Small intestine (tissue), 7 donors: ENCODE measurements at regions not wholly inside any gene's neighbourhood (a gene's known extent, or its start where the extent isn't known, plus 50 kb on each side); places are given as distances from the start of the nearest gene placed in this dataset.

ENCODE experiments used
- DNase-seq, 2 donors: peaks; one replicate each; pipeline versions ENCODE4 v3.0.0 to v3.0.0-alpha.2; 2013
- FAIRE-seq: peaks from 2 replicates; lab custom pipeline; 2012; peaks lifted over from hg19 to GRCh38; lab: Jason Lieb, UNC
- H3K27ac ChIP-seq, 3 donors: one replicate each; pipeline ENCODE4 v1.5.1; 2013; ENCODE audit warnings: low read length in 2 of 3, mild to moderate bottlenecking in 2 of 3, control low read depth in 1 of 3, inconsistent platforms in 1 of 3, low read depth in 1 of 3, moderate library complexity in 1 of 3
- H3K27me3 ChIP-seq, 3 donors: one replicate each; pipeline ENCODE4 v1.6.1; 2013; ENCODE audit warnings: low read length in 3 of 3, inconsistent platforms in 1 of 3; ENCODE audit not compliant: control insufficient read depth in 3 of 3, insufficient read depth in 3 of 3
- H3K36me3 ChIP-seq, 3 donors: one replicate each; pipeline ENCODE4 v1.6.1; 2013; ENCODE audit warnings: low read length in 3 of 3, inconsistent platforms in 1 of 3, low read depth in 1 of 3, mild to moderate bottlenecking in 1 of 3, moderate library complexity in 1 of 3; ENCODE audit not compliant: control insufficient read depth in 3 of 3, insufficient read depth in 2 of 3
- H3K4me1 ChIP-seq, 3 donors: one replicate each; pipeline ENCODE4 v1.6.1; 2013; ENCODE audit warnings: low read length in 2 of 3, inconsistent platforms in 1 of 3, low read depth in 1 of 3, mild to moderate bottlenecking in 1 of 3, moderate library complexity in 1 of 3; ENCODE audit not compliant: control insufficient read depth in 3 of 3, insufficient read depth in 2 of 3
- H3K4me3 ChIP-seq, 3 donors: one replicate each; pipeline ENCODE4 v1.5.1; 2013; ENCODE audit warnings: low read length in 3 of 3, control low read depth in 1 of 3, inconsistent platforms in 1 of 3, low read depth in 1 of 3, mild to moderate bottlenecking in 1 of 3, moderate library complexity in 1 of 3
- H3K9me3 ChIP-seq, 2 donors: one replicate each; pipeline ENCODE4 v1.6.1; 2013; ENCODE audit warnings: low read depth in 1 of 2, low read length in 1 of 2; ENCODE audit not compliant: control insufficient read depth in 2 of 2, insufficient read depth in 1 of 2
- WGBS, 3 donors: extraction: QIAGEN DNeasy Blood & Tissue Kit; methylation state at CpG; one replicate each; pipeline ENCODE4 v1.1.7; 2013; 5-methylcytosine and 5-hydroxymethylcytosine counted together
- donor health status: healthy with polysubstance abuse.
- donor health status: control.
- donor health status: control.
- donor health status: Bipolar disorder and iron deficiency.
- donor health status: healthy.

- Histone ChIP-seq H3K27ac (no peak overlapping the region), H3K4me3 (no peak overlapping the region), H3K27me3 (no peaks in the 10 kb centered on the region), H3K9me3 (no peaks in the 10 kb centered on the region), H3K36me3 (no peaks in the 10 kb centered on the region), H3K4me1 (no peaks in the 10 kb centered on the region)
- FAIRE-seq (no peak), DNase-seq (no peak)
- WGBS, 3 donors, result 60 to 66% (median 61%) methylated on average over 3 of the region's 3 CpGs
Observed at GRCh38 chr13:34591129-34591528, 350.9 kb upstream of the NBEA start.

GRCh38 chr13:34591900-34592529 is 350.1 kb upstream of the NBEA start:
- 22 to 44% (median 43%) methylated on average over 2 of the region's 2 CpGs for WGBS, 3 donors
- FAIRE-seq (no peak), DNase-seq (no peak)
- Histone ChIP-seq H3K4me1 (no peaks in the 10 kb centered on the region), H3K36me3 (no peaks in the 10 kb centered on the region), H3K9me3 (no peaks in the 10 kb centered on the region), H3K4me3 (no peak overlapping the region), H3K27ac (no peak overlapping the region), H3K27me3 (no peaks in the 10 kb centered on the region)

- Histone ChIP-seq H3K36me3 (no peaks in the 10 kb centered on the region), H3K4me3 (no peak overlapping the region), H3K27me3 (no peaks in the 10 kb centered on the region), H3K4me1 (no peaks in the 10 kb centered on the region), H3K27ac (no peak overlapping the region), H3K9me3 (no peaks in the 10 kb centered on the region)
- FAIRE-seq (no peak), DNase-seq (no peak)
- WGBS, 3 donors, result 84 to 100% (median 90%) methylated on average over 1 of the region's 1 CpG
Observed at GRCh38 chr13:34593658-34594057, 348.4 kb upstream of the NBEA start.

GRCh38 chr13:34594507-34594906 is 347.6 kb upstream of the NBEA start:
- DNase-seq (no peak), FAIRE-seq (no peak)
- no peak overlapping the region for H3K4me3 ChIP-seq
- WGBS, 3 donors, result 90 to 93% (median 90%) methylated on average over 5 of the region's 5 CpGs
- H3K9me3 ChIP-seq, result no peaks in the 10 kb centered on the region
- no peaks in the 10 kb centered on the region for H3K27me3 ChIP-seq
- H3K36me3 ChIP-seq, result no peaks in the 10 kb centered on the region
- no peak overlapping the region for H3K27ac ChIP-seq
- no peaks in the 10 kb centered on the region for H3K4me1 ChIP-seq

GRCh38 chr13:34608331-34608730 is 333.7 kb upstream of the NBEA start:
- no peaks in the 10 kb centered on the region for H3K36me3 ChIP-seq
- no peaks in the 10 kb centered on the region for H3K27me3 ChIP-seq
- no peak overlapping the region for H3K27ac ChIP-seq
- no peaks in the 10 kb centered on the region for H3K9me3 ChIP-seq
- no peaks in the 10 kb centered on the region for H3K4me1 ChIP-seq
- H3K4me3 ChIP-seq, result no peak overlapping the region
- FAIRE-seq (no peak), DNase-seq (no peak)
- 70 to 83% (median 76%) methylated on average over 3 of the region's 3 CpGs for WGBS, 3 donors

- DNase-seq (no peak), FAIRE-seq (no peak)
- Histone ChIP-seq H3K27ac (no peak overlapping the region), H3K36me3 (no peaks in the 10 kb centered on the region), H3K4me3 (no peak overlapping the region), H3K4me1 (no peaks in the 10 kb centered on the region), H3K9me3 (no peaks in the 10 kb centered on the region), H3K27me3 (no peaks in the 10 kb centered on the region)
- 90 to 91% (median 91%) methylated on average over 1 of the region's 1 CpG for WGBS, 3 donors
Observed at GRCh38 chr13:34611671-34612070, 330.4 kb upstream of the NBEA start.

GRCh38 chr13:34617473-34618083 is 324.5 kb upstream of the NBEA start:
- no peaks in the 10 kb centered on the region for H3K36me3 ChIP-seq
- H3K9me3 ChIP-seq, result no peaks in the 10 kb centered on the region
- FAIRE-seq (no peak), DNase-seq (no peak)
- no peaks in the 10 kb centered on the region for H3K27me3 ChIP-seq
- 71 to 86% (median 81%) methylated on average over 7 of the region's 7 CpGs for WGBS, 3 donors
- no peak overlapping the region for H3K4me3 ChIP-seq
- no peaks in the 10 kb centered on the region for H3K4me1 ChIP-seq
- H3K27ac ChIP-seq, result no peak overlapping the region

- DNase-seq (no peak), FAIRE-seq (no peak)
- no peaks in the 10 kb centered on the region for H3K4me1 ChIP-seq
- WGBS, 3 donors, result 62 to 67% (median 65%) methylated on average over 5 of the region's 5 CpGs
- no peaks in the 10 kb centered on the region for H3K36me3 ChIP-seq
- H3K27me3 ChIP-seq, result no peaks in the 10 kb centered on the region
- H3K27ac ChIP-seq, result no peak overlapping the region
- H3K4me3 ChIP-seq, result no peak overlapping the region
- no peaks in the 10 kb centered on the region for H3K9me3 ChIP-seq
Observed at GRCh38 chr13:34618654-34619053, 323.4 kb upstream of the NBEA start.

GRCh38 chr13:34619326-34619725 is 322.7 kb upstream of the NBEA start:
- Histone ChIP-seq H3K27me3 (no peaks in the 10 kb centered on the region), H3K27ac (no peak overlapping the region), H3K4me1 (no peaks in the 10 kb centered on the region), H3K4me3 (no peak overlapping the region), H3K36me3 (no peaks in the 10 kb centered on the region), H3K9me3 (no peaks in the 10 kb centered on the region)
- WGBS, 3 donors, result 82 to 89% (median 84%) methylated on average over 5 of the region's 5 CpGs
- FAIRE-seq (no peak), DNase-seq (no peak)
